ENCODE measurements at regions not wholly inside any gene's neighbourhood (a gene's known extent, or its start where the extent isn't known, plus 50 kb on each side); places are given as distances from the start of the nearest gene placed in this dataset.
"Not testable (repeated sequence)": the region's sequence is repeated elsewhere in the genome, so short reads cannot be mapped to it uniquely, and the experiment has no call there.

DNA sequence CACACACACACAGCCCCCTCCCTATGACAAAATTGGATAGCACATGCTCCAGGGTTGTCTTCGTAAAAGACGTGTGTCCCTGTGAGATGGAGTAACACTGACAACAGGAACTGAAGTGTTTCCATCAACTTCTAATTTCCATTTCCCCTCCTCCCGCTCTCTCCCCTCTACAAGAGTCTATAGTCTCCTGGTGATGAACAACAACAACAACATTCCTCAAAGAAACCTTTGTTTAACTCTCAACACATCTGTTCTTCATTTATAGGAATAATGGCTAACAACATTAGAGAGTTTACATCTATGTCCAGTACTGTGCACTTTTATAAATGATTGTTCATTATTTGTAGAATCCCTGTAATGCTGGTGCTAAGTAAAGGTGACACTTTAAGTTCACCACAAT, 205.8 kb upstream of the SSTR4 start:
- no peak overlapping the region for H3K4me3 ChIP-seq (ENCODE audit: low read length in 2 of 2)
- no peak overlapping the region for H3K9ac ChIP-seq (ENCODE audit: low read length in 2 of 2)
- H3K4me1 ChIP-seq (ENCODE audit: control insufficient read depth, insufficient read depth, low read length) = no peaks in the 10 kb centered on the region
- no peaks in the 10 kb centered on the region for H3K9me3 ChIP-seq (ENCODE audit: control insufficient read depth in 2 of 2, low read length in 2 of 2)
- no peaks in the 10 kb centered on the region for H3K36me3 ChIP-seq (ENCODE audit: control insufficient read depth in 2 of 2, insufficient read depth in 2 of 2, low read length in 2 of 2)
- H3K27me3 ChIP-seq (ENCODE audit: control insufficient read depth in 1 of 2, insufficient read depth in 2 of 2, low read length in 2 of 2) = no peaks in the 10 kb centered on the region
- H3K27ac ChIP-seq (ENCODE audit: low read length) = no peak overlapping the region

DNA sequence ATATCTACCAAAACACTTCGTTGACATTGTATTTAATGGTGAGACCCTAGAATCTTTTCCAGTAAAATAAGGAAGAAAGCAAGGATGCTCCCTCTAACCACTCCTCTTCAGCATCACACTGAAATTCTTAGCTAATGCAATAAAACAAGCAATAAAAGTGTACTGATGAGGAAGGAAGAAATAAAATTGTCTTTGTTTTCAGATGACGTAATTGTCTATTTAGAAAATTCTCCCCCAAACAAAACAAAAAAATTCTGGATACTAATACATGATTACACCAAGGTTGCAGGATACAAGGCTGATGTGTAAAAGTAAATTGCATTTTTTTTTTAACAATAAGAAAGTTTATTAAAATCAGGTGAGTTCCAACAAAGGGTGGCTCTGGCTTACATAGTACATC, 205.0 kb upstream of the SSTR4 start:
- no peak overlapping the region for H3K4me3 ChIP-seq (ENCODE audit: low read length in 2 of 2)
- no peaks in the 10 kb centered on the region for H3K4me1 ChIP-seq (ENCODE audit: control insufficient read depth, insufficient read depth, low read length)
- no peaks in the 10 kb centered on the region for H3K27me3 ChIP-seq (ENCODE audit: control insufficient read depth in 1 of 2, insufficient read depth in 2 of 2, low read length in 2 of 2)
- H3K36me3 ChIP-seq (ENCODE audit: control insufficient read depth in 2 of 2, insufficient read depth in 2 of 2, low read length in 2 of 2) = no peaks in the 10 kb centered on the region
- no peak overlapping the region for H3K27ac ChIP-seq (ENCODE audit: low read length)
- H3K9me3 ChIP-seq (ENCODE audit: control insufficient read depth in 2 of 2, low read length in 2 of 2) = no peaks in the 10 kb centered on the region
- no peak overlapping the region for H3K9ac ChIP-seq (ENCODE audit: low read length in 2 of 2)

DNA sequence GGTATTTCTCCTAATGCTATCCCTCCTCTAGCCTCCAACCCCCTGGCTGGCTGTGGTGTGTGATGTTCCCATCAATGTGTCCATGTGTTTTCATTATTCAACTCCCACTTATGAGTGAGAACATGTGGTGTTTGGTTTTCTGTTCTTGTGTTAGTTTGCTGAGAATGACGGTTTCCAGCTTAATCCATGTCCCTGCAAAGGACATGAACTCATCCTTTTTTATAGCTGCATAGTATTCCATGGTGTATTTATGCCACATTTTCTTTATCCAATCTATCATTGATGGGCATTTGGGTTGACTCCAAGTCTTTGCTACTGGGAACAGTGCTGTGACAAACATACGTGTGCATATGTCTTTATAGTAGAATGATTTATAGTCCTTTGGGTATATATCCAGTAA, 204.4 kb upstream of the SSTR4 start:
- H3K9me3 ChIP-seq (ENCODE audit: control insufficient read depth in 2 of 2, low read length in 2 of 2); H3K9ac ChIP-seq (ENCODE audit: low read length in 2 of 2): not testable (repeated sequence)

DNA sequence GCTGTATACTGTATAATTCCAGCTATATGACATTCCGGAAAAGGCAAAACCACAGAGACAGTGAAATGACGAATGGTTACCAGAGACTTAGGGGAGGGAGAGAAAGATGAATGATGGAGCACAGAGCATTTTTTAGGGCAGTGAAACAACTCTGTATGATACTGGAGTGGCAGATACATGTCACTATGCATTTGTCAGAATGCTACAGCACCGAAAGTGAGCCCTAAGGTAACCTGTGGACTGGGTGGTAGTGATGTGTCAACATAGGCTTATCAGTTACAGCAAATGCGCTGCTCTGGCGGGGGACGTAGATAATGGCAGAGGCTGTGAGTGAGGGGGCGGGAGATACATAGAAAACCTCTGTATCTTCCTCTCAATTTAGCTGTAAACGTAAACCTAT, 201.3 kb upstream of the SSTR4 start:
- H3K27me3 ChIP-seq (ENCODE audit: control insufficient read depth in 1 of 2, insufficient read depth in 2 of 2, low read length in 2 of 2) = no peaks in the 10 kb centered on the region
- no peaks in the 10 kb centered on the region for H3K4me1 ChIP-seq (ENCODE audit: control insufficient read depth, insufficient read depth, low read length)
- no peak overlapping the region for H3K4me3 ChIP-seq (ENCODE audit: low read length in 2 of 2)
- no peaks in the 10 kb centered on the region for H3K36me3 ChIP-seq (ENCODE audit: control insufficient read depth in 2 of 2, insufficient read depth in 2 of 2, low read length in 2 of 2)
- no peak overlapping the region for H3K9ac ChIP-seq (ENCODE audit: low read length in 2 of 2)
- H3K9me3 ChIP-seq (ENCODE audit: control insufficient read depth in 2 of 2, low read length in 2 of 2) = no peaks in the 10 kb centered on the region
- H3K27ac ChIP-seq (ENCODE audit: low read length) = no peak overlapping the region

More for the DNA sequence above, 204.4 kb upstream of the SSTR4 start:
- not testable (repeated sequence) for H3K36me3 ChIP-seq (ENCODE audit: control insufficient read depth in 2 of 2, insufficient read depth in 2 of 2, low read length in 2 of 2); H3K4me3 ChIP-seq (ENCODE audit: low read length in 2 of 2); H3K4me1 ChIP-seq (ENCODE audit: control insufficient read depth, insufficient read depth, low read length); H3K27me3 ChIP-seq (ENCODE audit: control insufficient read depth in 1 of 2, insufficient read depth in 2 of 2, low read length in 2 of 2); H3K27ac ChIP-seq (ENCODE audit: low read length)

DNA sequence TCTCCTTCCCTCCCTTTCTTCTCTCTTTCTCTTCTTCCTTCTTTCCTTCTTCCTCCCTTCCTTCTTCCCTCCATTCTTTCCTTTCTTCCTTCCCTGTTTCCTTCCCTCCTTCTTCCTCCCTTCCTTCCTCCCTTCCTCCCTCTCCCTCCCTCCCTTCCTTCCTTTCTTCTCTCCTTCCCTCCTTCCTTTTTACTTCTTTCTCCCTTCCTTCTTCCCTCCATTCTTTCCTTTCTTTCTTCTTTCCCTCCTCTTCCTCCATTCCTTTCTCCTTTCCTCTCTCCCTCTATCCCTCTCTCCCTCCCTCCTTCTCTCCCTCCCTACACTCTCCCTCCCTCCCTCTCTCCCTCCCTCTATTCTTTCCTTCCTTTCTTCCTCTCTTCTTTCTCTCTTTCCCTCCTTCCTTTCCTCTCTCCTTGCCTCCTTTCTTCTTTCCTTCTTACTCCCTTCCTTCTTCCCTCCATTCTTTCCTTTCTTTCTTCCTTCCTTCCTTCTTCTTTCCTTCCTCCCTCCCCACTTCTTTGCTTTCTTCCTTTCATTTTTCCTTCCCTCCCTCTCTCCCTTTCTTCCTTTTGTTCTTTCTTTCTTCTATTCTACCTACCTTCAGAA, 200.4 kb upstream of the SSTR4 start:
- Histone ChIP-seq H3K27me3 (ENCODE audit: control insufficient read depth in 1 of 2, insufficient read depth in 2 of 2, low read length in 2 of 2) (no peaks in the 10 kb centered on the region), H3K27ac (ENCODE audit: low read length) (no peak overlapping the region), H3K9me3 (ENCODE audit: control insufficient read depth in 2 of 2, low read length in 2 of 2) (no peaks in the 10 kb centered on the region), H3K4me1 (ENCODE audit: control insufficient read depth, insufficient read depth, low read length) (no peaks in the 10 kb centered on the region), H3K9ac (ENCODE audit: low read length in 2 of 2) (no peak overlapping the region), H3K4me3 (ENCODE audit: low read length in 2 of 2) (no peak overlapping the region), H3K36me3 (ENCODE audit: control insufficient read depth in 2 of 2, insufficient read depth in 2 of 2, low read length in 2 of 2) (no peaks in the 10 kb centered on the region)

DNA sequence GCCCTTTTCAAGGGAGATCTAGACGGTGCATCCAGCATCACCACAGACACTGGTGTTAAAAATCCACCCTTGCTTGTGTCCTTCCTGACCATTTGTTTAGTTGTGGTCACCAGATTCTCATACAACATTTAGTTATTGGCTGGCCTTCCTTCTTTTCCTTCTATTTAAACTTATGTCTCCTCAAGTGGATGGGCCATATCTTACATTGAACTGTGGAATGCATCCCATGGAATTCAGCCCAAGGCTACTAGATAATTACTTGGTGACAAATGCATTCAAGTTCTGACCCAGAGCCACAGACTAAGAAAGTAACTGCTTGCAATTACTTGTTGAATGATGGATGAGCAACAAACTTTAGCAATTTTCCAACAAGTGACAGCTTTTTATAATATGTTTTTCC, 198.9 kb upstream of the SSTR4 start:
- no peaks in the 10 kb centered on the region for H3K36me3 ChIP-seq (ENCODE audit: control insufficient read depth in 2 of 2, insufficient read depth in 2 of 2, low read length in 2 of 2)
- H3K4me3 ChIP-seq (ENCODE audit: low read length in 2 of 2) = no peak overlapping the region
- no peak overlapping the region for H3K27ac ChIP-seq (ENCODE audit: low read length)
- no peaks in the 10 kb centered on the region for H3K4me1 ChIP-seq (ENCODE audit: control insufficient read depth, insufficient read depth, low read length)
- no peaks in the 10 kb centered on the region for H3K27me3 ChIP-seq (ENCODE audit: control insufficient read depth in 1 of 2, insufficient read depth in 2 of 2, low read length in 2 of 2)
- H3K9ac ChIP-seq (ENCODE audit: low read length in 2 of 2) = no peak overlapping the region
- no peaks in the 10 kb centered on the region for H3K9me3 ChIP-seq (ENCODE audit: control insufficient read depth in 2 of 2, low read length in 2 of 2)

DNA sequence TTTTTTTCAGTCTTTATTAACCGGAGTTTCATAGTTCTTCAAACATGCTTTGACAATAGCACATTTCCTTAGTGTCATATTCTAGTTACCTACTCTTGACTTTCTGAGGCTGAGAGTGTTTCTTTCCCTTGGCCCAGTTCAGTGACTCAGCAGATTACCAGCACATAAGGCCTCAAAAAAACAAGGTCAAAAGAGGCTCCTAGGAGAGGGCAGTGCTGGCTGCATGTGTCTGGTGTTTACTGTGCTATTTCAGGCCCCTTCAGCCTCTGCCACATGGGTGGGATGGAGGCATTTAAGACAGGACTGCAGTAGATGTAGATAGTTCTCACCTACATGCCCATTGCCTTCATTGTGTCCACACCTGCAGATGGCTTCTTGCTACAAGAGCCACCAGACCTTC, 198.2 kb upstream of the SSTR4 start:
- Histone ChIP-seq H3K9ac (ENCODE audit: low read length in 2 of 2) (no peak overlapping the region), H3K4me1 (ENCODE audit: control insufficient read depth, insufficient read depth, low read length) (no peaks in the 10 kb centered on the region), H3K4me3 (ENCODE audit: low read length in 2 of 2) (no peak overlapping the region), H3K36me3 (ENCODE audit: control insufficient read depth in 2 of 2, insufficient read depth in 2 of 2, low read length in 2 of 2) (no peaks in the 10 kb centered on the region), H3K9me3 (ENCODE audit: control insufficient read depth in 2 of 2, low read length in 2 of 2) (no peaks in the 10 kb centered on the region), H3K27me3 (ENCODE audit: control insufficient read depth in 1 of 2, insufficient read depth in 2 of 2, low read length in 2 of 2) (no peaks in the 10 kb centered on the region), H3K27ac (ENCODE audit: low read length) (no peak overlapping the region)

DNA sequence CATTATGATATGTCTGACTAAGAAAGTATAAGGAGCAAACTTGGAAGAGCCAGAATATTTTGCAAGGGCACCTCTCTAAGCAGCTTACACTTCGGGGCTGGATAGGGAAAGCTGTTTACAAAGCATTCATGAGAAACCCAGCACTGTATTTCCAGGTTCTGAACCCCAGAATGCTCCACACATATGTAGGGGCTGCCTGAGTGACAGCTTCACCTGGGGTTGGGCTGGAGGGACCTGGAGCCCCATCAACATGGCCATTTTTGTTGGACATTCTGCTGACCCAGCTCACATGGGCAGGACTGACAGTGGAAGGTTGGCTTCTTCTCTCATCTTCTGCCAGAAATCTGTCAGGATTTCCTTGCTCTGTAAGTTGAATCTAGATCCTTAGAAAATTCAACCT, 197.1 kb upstream of the SSTR4 start:
- H3K27ac ChIP-seq (ENCODE audit: low read length) = no peak overlapping the region

DNA sequence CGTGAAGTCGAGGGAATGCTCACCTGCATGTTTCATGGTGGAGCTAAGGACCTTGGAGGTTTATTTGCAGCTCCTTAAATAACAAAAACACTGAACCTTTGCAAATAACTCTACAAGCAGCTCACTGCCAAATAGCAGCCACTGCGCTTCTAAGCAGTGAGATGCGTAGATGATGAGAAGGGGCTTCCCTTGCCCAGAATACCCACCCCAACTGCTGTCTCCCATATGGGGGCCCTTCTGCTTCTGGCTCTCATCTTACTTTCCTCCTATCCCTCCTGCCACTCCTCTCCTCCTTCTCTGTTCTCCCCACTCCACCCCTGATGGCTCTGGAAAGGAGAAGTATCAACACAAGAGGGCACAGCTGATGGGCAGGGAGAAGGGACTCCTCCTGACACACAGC, 193.3 kb upstream of the SSTR4 start:
- Histone ChIP-seq H3K9me3 (ENCODE audit: control insufficient read depth in 2 of 2, low read length in 2 of 2) (no peaks in the 10 kb centered on the region), H3K9ac (ENCODE audit: low read length in 2 of 2) (no peak overlapping the region), H3K27me3 (ENCODE audit: control insufficient read depth in 1 of 2, insufficient read depth in 2 of 2, low read length in 2 of 2) (peaks cover 0 to 6% of the 10 kb centered on the region in 2 donors), H3K4me1 (ENCODE audit: control insufficient read depth, insufficient read depth, low read length) (no peaks in the 10 kb centered on the region), H3K4me3 (ENCODE audit: low read length in 2 of 2) (no peak overlapping the region), H3K27ac (ENCODE audit: low read length) (no peak overlapping the region), H3K36me3 (ENCODE audit: control insufficient read depth in 2 of 2, insufficient read depth in 2 of 2, low read length in 2 of 2) (no peaks in the 10 kb centered on the region)

More for the DNA sequence above, 197.1 kb upstream of the SSTR4 start:
- H3K27me3 ChIP-seq (ENCODE audit: control insufficient read depth in 1 of 2, insufficient read depth in 2 of 2, low read length in 2 of 2) = peaks cover 0 to 4% of the 10 kb centered on the region in 2 donors
- no peak overlapping the region for H3K9ac ChIP-seq (ENCODE audit: low read length in 2 of 2)
- no peaks in the 10 kb centered on the region for H3K4me1 ChIP-seq (ENCODE audit: control insufficient read depth, insufficient read depth, low read length)
- no peak overlapping the region for H3K4me3 ChIP-seq (ENCODE audit: low read length in 2 of 2)
- H3K36me3 ChIP-seq (ENCODE audit: control insufficient read depth in 2 of 2, insufficient read depth in 2 of 2, low read length in 2 of 2) = no peaks in the 10 kb centered on the region
- no peaks in the 10 kb centered on the region for H3K9me3 ChIP-seq (ENCODE audit: control insufficient read depth in 2 of 2, low read length in 2 of 2)

DNA sequence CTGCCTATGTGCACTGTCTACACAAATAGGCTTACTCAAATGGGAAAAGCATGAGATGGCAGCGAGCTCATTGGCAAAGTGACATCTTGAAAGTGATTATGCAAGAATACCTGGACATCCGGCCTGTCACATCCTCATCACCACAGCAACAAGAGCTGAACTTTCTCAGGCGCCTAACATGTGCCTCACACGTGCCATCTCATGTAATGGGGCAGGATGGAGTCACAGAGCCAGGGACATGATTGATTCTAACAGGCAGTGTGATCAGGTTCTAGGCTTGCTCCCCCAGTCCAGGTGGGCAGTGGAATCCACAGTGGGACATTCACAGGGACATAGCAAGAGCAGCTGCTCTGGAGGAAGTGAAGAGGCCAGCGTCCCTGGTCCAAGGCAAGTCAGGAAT, 192.3 kb upstream of the SSTR4 start:
- Histone ChIP-seq H3K9ac (ENCODE audit: low read length in 2 of 2) (no peak overlapping the region), H3K27me3 (ENCODE audit: control insufficient read depth in 1 of 2, insufficient read depth in 2 of 2, low read length in 2 of 2) (peaks cover 0 to 6% of the 10 kb centered on the region in 2 donors), H3K36me3 (ENCODE audit: control insufficient read depth in 2 of 2, insufficient read depth in 2 of 2, low read length in 2 of 2) (no peaks in the 10 kb centered on the region), H3K4me1 (ENCODE audit: control insufficient read depth, insufficient read depth, low read length) (no peaks in the 10 kb centered on the region), H3K4me3 (ENCODE audit: low read length in 2 of 2) (no peak overlapping the region), H3K27ac (ENCODE audit: low read length) (no peak overlapping the region), H3K9me3 (ENCODE audit: control insufficient read depth in 2 of 2, low read length in 2 of 2) (no peaks in the 10 kb centered on the region)

DNA sequence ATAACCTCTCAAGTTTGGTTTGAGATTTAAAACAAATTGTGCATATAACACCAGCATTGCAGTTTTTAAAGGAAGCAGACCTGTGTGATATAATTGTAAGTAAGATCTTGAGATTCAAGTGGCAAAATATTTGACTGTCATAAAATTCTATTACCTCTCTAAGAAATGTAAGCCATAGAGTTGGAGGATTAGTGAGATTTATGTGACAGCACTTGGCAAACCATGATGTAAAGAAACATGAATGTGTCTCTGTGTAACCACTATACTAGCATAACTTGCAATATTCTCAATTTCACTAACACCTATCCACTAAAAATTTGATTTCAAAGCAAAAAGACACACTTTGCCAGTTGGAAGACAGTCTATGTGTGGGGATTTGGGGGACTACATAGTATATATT, 190.2 kb upstream of the SSTR4 start:
- Histone ChIP-seq H3K9ac (ENCODE audit: low read length in 2 of 2) (no peak overlapping the region), H3K9me3 (ENCODE audit: control insufficient read depth in 2 of 2, low read length in 2 of 2) (peaks cover 0 to 3% of the 10 kb centered on the region in 2 donors), H3K4me3 (ENCODE audit: low read length in 2 of 2) (no peak overlapping the region), H3K4me1 (ENCODE audit: control insufficient read depth, insufficient read depth, low read length) (no peaks in the 10 kb centered on the region), H3K27ac (ENCODE audit: low read length) (no peak overlapping the region), H3K36me3 (ENCODE audit: control insufficient read depth in 2 of 2, insufficient read depth in 2 of 2, low read length in 2 of 2) (no peaks in the 10 kb centered on the region), H3K27me3 (ENCODE audit: control insufficient read depth in 1 of 2, insufficient read depth in 2 of 2, low read length in 2 of 2) (peaks cover 0 to 6% of the 10 kb centered on the region in 2 donors)

All from stomach smooth muscle (tissue), 2 donors.